HG02938 (cell line): ENCODE measurements at regions not wholly inside any gene's neighbourhood (a gene's known extent, or its start where the extent isn't known, plus 50 kb on each side); places are given as distances from the start of the nearest gene placed in this dataset.
"Not testable (repeated sequence)": the region's sequence is repeated elsewhere in the genome, so short reads cannot be mapped to it uniquely, and the experiment has no call there.

Source experiments
- ATAC-seq: cut with Tn5 transposase; IDR thresholded peaks from one replicate; pipeline ENCODE4 v1.9.1; 2021; ENCODE audit warnings: mild to moderate bottlenecking, moderate library complexity; ENCODE audit not compliant: unreplicated experiment

DNA sequence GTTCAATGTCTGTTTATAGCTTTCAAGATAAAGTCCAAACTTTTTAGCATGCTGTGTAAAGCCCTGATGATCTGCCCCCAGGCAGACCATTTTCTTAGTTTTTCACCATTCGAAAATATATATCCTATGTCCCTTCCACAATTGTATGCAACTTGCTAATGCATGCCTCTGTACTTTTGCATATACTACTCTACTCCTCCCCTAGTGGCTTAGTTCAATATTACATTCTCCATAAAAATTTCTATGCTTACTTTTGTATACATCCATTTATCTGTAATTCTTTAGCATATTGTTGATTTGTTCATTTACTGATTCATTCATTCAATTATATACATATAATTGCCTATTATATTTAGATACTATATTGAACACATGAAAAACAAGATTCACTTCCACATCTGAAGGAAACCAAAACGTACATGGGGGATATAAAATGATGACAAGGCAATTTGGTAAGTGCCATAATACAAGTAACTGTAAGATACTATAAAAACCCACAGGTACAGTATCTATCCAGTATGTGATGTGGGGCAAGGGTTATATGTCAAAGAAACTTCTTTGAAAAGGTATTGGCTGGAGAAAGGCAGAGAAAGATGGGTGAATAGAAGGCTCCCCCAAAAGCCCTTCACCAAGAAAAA, 902.5 kb downstream of the FAM133A start:
- ATAC-seq, result no peak

GRCh38 chrX:94600077-94600476, 926.1 kb downstream of the FAM133A start:
- ATAC-seq, result no peak

GRCh38 chrX:94612140-94612539, 938.1 kb downstream of the FAM133A start:
- ATAC-seq, result no peak

DNA sequence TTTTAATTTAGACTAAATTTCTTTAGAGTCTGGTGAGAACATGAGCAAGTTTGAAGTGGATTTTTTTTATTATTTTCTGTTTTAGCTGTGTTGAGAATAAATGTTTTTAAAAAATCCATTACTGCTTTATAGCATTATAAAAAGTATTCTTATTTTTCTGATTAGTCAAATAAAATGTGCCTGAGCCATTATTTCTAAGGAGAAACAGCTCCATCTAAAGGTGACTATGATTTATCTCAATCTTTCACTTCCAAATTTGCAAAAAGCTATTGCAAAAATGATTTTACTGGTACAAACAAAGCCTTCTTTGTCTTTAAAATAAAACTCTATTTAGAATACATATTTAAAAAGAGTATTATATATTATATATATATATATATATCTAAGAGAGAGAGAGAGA, 959.2 kb downstream of the FAM133A start:
- no peak for ATAC-seq

DNA sequence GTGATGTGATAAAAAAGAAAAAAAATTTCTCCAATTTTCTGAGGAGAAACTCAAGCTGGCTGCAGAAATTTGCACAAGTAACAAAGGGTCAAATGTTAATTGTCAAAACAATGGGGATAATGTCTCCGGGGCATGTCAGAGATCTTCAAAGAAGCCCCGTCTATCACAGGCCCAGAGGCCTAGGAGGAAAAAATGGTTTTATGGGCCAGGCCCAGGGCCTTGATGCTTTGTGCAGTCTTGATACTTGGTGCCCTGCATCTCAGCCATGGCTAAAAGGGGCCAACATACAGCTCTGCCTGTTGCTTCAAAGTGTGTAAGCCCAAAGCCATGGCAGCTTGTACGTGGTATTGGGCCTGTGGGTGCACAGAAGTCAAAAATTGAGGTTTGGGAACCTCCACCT, 961.0 kb downstream of the FAM133A start:
- no peak for ATAC-seq

DNA sequence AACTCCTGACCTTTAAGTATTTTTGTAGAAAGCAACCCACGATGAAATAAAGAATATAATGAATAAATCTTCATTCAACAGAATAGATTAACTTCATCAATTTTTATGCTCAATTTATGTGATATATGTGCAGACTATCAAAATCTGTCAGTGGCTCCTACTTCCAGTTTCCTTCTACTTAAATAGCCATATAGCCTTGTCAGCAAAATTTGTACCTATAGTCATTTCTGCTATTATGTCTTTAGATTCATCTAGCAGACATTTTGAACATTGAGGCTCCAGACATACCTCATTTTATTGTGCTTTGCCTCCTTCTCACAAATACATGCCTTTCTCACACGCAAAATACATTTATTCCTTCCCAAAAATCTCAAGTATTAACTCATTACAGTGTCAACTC, 971.7 kb downstream of the FAM133A start:
- ATAC-seq, result no peak

DNA sequence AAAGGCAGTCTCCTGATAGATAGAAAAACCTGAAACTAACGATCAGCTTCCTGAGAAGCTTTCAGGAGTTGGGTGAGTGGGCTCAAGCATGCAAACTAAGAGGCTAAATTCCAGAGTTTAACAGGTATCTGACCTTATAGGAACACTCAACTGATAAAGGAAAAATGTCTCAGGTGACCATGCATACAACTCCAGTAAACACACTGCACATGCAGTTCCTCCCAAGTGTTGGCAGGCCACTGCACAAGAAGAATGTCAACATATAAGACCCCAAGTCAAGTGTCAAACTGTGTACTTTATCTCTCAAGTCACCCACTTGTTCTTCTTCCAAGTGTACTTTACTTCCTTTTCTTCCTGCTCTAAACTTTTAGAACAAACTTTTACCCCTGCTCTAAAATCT, 981.2 kb downstream of the FAM133A start:
- no peak for ATAC-seq

GRCh38 chrX:94662689-94663088, 988.7 kb downstream of the FAM133A start:
- ATAC-seq, result no peak

- ATAC-seq, result no peak
These were observed 1002.3 kb downstream of the FAM133A start for GRCh38 chrX:94676285-94676684.

- ATAC-seq, result no peak
These were observed 1012.1 kb downstream of the FAM133A start for GRCh38 chrX:94686071-94686470.

DNA sequence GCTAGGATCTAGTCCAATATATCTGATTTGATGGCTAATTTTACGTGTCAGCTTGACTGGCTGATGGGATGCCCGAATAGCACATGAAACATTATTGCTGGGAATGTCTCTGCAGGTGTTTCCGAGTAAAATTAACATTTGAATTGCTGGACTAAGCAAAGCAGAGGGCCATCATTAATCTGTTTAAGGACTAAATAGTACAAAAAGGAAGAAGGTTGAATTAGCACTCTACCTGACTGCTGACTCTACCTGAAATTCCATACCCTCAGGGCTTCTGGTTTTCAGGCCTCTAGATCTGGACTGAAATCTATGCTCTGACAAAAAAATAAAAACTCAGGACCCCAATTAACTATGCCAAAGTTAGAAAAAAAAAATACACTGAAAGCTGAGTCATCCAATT, 1021.9 kb downstream of the FAM133A start:
- ATAC-seq, result no peak

DNA sequence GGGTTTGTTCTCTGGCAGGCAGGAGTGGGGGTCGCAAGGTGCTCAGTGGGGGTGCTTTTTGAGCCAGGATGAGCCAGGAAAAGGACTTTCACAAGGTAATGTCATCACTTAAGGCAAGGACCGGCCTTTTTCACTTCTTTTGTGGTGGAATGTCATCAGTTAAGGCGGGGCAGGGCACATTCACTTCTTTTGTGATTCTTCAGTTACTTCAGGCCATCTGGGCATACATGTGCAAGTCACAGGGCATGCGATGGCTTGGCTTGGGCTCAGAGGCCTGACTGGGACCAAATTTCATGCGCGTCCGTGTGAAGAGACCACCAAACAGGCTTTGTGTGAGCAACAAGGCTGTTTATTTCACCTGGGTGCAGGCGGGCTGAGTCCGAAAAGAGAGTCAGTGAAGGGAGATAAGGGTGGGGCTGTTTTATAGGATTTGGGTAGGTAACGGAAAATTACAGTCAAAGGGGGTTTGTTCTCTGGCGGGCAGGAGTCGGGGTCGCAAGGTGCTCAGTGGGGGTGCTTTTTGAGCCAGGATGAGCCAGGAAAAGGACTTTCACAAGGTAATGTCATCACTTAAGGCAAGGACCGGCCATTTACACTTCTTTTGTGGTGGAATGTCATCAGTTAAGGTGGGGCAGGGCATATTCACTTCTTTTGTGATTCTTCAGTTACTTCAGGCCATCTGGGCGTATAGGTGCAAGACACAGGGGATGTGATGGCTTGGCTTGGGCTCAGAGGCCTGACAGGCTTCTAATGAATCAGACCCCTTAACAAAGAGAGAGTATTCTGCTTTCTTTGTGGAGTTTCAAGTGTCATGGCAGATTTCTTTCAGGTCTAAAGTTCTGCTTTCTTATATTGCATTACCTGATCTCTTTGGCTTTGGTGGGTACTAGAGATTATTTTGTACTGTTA, 1030.6 kb downstream of the FAM133A start:
- not testable (repeated sequence) for ATAC-seq

DNA sequence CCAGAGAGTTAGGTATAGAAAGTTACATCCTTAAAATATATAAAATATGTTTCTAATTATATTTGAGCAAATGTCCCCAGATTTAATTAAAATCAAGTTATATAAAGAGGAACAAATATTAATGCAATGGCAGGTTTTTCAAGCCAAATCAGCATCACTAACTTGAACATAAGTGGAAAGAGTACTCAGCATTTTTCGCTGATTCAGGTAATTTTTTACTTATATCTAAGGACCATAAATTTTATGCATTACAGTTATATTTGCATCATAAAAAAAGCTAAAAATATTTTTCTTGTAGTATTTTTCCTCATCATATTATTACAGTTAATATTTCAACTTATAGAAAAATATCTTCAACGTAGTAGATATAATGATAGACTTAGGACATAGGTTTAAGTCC, 1047.4 kb downstream of the FAM133A start:
- no peak for ATAC-seq

DNA sequence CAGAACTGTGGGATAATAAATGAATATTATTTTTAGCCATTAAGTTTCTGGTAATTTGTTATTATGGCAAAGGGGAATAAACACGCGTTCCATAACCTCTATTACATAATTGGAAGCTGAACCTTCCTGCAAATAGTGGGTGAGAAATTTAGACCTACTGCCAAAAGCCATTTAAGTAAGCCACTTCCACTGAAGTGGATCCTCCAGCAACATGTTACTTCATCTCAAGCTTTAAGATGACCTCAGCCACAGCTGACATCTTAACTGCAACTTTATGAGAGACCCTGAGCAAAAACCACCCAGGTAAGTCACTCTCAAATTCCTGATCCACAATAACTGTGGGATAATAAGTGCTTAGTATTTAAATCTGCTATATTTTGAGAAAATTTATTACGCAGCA, 1048.6 kb downstream of the FAM133A start:
- no peak for ATAC-seq

- no peak for ATAC-seq
These were observed 1068.8 kb downstream of the FAM133A start for GRCh38 chrX:94742772-94743171.

- no peak for ATAC-seq
These were observed 1069.5 kb downstream of the FAM133A start for GRCh38 chrX:94743478-94743877.

- no peak for ATAC-seq
These were observed 1070.8 kb downstream of the FAM133A start for GRCh38 chrX:94744786-94745185.

GRCh38 chrX:94751611-94752010, 1077.6 kb downstream of the FAM133A start:
- ATAC-seq, result no peak

DNA sequence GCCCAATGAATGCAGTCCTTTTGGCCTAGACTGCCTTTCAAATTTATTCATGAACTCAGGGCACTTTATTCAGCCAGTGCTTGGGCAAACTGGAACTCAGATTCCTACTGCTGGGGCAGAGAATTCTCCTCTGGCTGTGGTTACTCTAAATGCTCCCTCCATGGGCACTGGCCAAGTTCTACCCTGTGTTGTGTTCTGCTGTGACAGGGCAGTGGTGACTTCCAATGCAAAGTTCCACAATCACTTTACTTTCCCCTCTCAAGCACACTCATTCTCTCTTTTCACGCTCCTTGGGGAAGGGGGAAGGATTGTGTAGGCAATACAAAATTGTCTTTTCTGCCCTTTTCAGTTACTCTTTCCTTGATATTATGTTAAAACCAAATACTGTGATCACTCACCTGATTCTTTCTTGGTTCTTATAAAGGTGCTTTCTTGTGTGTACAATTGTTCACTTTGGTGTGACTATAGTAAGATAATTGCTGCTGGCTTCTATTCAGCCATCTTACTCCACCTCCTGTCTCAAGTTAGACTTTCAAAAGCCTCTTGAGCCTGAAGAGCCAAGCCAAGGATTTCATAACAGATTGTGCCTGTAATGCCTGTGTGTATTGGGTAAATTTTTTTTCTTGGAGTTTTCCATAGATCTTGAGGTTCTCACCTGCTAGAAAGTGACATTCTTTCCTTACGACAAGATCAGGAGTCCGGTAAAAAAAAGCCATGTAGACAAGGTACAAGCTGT, 1078.6 kb downstream of the FAM133A start:
- no peak for ATAC-seq

- ATAC-seq, result no peak
These were observed 1084.1 kb downstream of the FAM133A start for GRCh38 chrX:94758130-94758529.

DNA sequence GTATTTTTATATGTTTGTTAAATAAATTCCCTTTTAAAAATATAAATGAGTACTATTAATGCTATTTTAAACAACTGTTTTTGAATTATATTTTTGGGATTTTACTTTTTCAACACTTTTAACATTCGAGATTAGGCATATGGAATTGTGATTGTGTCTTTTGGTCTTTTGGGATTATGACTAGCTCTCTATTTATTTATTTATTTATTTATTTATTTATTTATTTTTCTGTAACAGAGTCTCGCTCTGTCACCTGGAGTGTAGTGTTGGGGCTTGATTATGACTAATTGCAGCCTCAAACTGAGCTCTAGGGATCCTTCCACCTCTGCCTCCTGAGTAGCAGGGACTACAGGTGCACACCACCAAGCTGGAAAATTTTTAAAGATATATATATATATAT, 1101.6 kb downstream of the FAM133A start:
- no peak for ATAC-seq

DNA sequence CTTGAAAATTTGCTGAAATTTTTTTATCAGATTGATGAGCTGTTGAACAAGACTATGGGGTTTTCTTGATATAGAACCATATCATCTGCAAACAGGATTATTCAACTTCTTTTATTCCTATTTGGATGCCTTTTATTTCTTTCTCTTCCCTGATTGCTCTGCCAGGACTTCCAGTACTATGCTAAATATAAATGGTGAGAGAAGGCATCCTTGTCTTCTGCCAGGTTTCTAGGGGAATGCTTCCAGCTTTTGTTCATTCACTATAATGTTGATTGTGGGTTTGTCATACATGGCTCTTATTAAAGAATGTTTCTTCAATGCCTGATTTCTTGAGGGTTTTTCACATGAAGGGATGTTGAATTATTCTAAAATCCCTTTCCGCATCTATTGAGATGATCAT, 1139.5 kb downstream of the FAM133A start:
- ATAC-seq, result no peak
